HL-60 (cell line): ENCODE measurements at regions not wholly inside any gene's neighbourhood (a gene's known extent, or its start where the extent isn't known, plus 50 kb on each side); places are given as distances from the start of the nearest gene placed in this dataset.

Source experiments
- GABPA ChIP-seq: IDR thresholded peaks from 2 replicates; pipeline ENCODE4 v1.6.1; 2012; ENCODE audit warnings: low read depth
- REST ChIP-seq: IDR thresholded peaks from 2 replicates; pipeline ENCODE4 v1.6.1; 2012; ENCODE audit warnings: low read depth; ENCODE audit not compliant: insufficient replicate concordance

- TF ChIP-seq GABPA: no peak
- no peak for TF ChIP-seq REST
These were observed 203.6 kb upstream of the GRAMD2B start for GRCh38 chr5:126219616-126220015.
